ENCODE measurements at regions not wholly inside any gene's neighbourhood (a gene's known extent, or its start where the extent isn't known, plus 50 kb on each side); places are given as distances from the start of the nearest gene placed in this dataset.
A peak's percentile ranks its signal among the peaks of the same experiment; 100 is the strongest.

DNA sequence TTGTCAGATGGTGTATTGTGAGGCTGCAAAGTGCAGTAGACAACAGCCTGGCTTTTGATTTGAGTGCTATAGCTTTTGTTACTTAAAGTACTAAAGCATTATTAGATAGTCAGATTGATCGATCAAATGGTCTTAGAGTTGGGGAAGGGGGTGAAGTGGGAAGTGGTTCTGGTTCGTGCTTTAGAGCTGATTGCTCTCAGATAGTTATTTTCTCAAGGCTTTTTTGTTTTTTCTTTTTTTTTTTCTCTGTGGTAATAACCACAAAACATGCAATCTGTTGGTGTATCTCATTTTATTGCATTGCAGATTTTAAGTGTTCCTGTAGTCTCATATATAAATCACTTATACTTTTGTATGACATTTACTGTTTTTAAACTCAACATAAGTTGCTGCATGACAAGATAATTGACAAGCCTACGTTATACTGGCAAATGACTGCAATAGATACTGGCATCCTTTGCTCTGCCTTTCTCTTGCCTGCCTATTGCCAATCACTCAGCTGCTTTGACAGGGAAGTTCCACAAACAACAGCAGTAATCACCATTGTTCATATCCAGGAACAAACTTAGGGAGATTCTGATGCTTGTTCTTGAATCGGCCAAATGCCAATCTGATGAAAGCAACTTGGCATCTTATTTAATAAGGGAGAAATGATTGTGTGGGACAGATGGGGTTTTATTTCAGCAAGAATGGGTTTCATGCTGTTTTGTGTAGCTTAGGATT lies 125.0 kb upstream of the B3GALT2 start:
- peak overlapping the region; percentile 65 to 67 (median 67) for H3K27ac Mint-ChIP-seq
- Histone ChIP-seq H3K4me1 (ENCODE audit: control insufficient read depth, insufficient read depth, low read length, poor library complexity, severe bottlenecking) (peaks cover 11% of the 10 kb centered on the region), H3K9me3 (ENCODE audit: control insufficient read depth in 2 of 2, low read length in 2 of 2) (no peaks in the 10 kb centered on the region), H3K36me3 (ENCODE audit: control insufficient read depth, insufficient read depth, low read length) (no peaks in the 10 kb centered on the region), H3K4me3 (ENCODE audit: low read depth, low read length) (peak overlapping the region; percentile 33), H3K27me3 (ENCODE audit: control insufficient read depth, insufficient read depth, low read length) (no peaks in the 10 kb centered on the region), H3K27ac (ENCODE audit: insufficient read depth, low read length, poor library complexity, severe bottlenecking) (no peak overlapping the region)
- peaks cover 0 to 3% (median 0%) of the 10 kb centered on the region in 7 donors for H3K9me3 Mint-ChIP-seq
- peaks cover 13 to 24% (median 15%) of the 10 kb centered on the region in 4 donors for H3K4me1 Mint-ChIP-seq
- peaks cover 1% of the 10 kb centered on the region for H3K27me3 Mint-ChIP-seq
- peak overlapping the region in 3 of 4 donors; percentile 41 to 75 (median 46) for H3K4me3 Mint-ChIP-seq
- no peak for ATAC-seq (ENCODE audit: low read depth in 2 of 2)
- H3K36me3 Mint-ChIP-seq: no peaks in the 10 kb centered on the region
- DNase-seq: peak in 1 of 3 donors; percentile 11

DNA sequence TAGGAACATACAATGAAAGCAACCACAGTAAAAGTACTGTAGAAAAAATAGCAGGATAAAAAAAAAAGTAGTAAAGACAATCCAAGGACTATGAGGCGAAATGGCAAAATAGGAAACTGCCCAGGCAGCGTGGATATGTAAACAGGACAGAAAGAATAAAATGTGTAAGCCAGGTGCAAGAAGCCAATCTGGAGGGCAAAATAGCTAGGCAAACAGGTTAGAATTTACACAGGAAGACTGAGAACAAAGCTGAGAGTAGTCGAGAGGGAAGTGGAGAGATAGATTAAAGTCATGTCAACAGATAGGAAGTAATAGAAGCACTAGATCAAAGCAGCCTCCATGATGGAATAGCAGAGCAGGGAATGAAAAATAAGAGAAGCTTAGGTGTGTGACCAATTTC lies 124.2 kb upstream of the B3GALT2 start:
- Histone ChIP-seq H3K4me1 (ENCODE audit: control insufficient read depth, insufficient read depth, low read length, poor library complexity, severe bottlenecking) (peaks cover 11% of the 10 kb centered on the region), H3K36me3 (ENCODE audit: control insufficient read depth, insufficient read depth, low read length) (no peaks in the 10 kb centered on the region), H3K9me3 (ENCODE audit: control insufficient read depth in 2 of 2, low read length in 2 of 2) (no peaks in the 10 kb centered on the region), H3K4me3 (ENCODE audit: low read depth, low read length) (peak overlapping the region; percentile 33), H3K27me3 (ENCODE audit: control insufficient read depth, insufficient read depth, low read length) (no peaks in the 10 kb centered on the region), H3K27ac (ENCODE audit: insufficient read depth, low read length, poor library complexity, severe bottlenecking) (no peak overlapping the region)
- peak overlapping the region in 2 of 4 donors; percentile 4 to 13 for H3K4me3 Mint-ChIP-seq
- no peak for DNase-seq
- H3K4me1 Mint-ChIP-seq: peaks cover 12 to 24% (median 15%) of the 10 kb centered on the region in 4 donors
- no peaks in the 10 kb centered on the region for H3K36me3 Mint-ChIP-seq
- no peaks in the 10 kb centered on the region for H3K27me3 Mint-ChIP-seq
- H3K27ac Mint-ChIP-seq: peak overlapping the region in 1 of 3 donors; percentile 27
- peaks cover 0 to 3% (median 0%) of the 10 kb centered on the region in 7 donors for H3K9me3 Mint-ChIP-seq
- ATAC-seq (ENCODE audit: low read depth in 2 of 2): no peak

DNA sequence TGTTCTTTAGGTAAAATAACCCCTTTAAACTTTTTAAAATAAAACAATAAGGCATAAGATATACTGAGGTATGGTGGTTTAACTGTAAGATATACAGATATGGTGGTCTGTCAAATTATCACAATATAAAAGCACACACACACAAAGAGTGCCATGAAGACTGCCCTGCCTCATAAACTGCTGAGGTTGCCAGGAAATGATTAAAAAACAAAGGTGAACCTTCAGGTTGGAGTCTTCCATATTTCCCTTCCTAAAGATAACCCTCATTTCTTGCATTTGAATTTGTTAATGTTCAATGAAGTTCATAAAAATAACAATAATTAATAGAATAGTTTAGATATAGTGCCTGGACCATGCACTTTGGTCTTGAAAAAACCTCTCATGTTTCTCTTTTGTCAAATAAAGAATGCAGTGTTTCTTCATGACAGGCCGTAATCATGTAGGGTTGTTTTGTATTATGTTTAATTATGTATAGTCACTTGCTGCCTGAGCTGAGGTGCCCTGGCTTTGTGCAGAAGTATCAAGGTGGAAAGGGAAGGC lies 123.6 kb upstream of the B3GALT2 start:
- Mint-ChIP-seq H3K4me1 (peaks cover 12 to 24% (median 15%) of the 10 kb centered on the region in 4 donors), H3K27ac (no peak overlapping the region), H3K9me3 (peaks cover 0 to 3% (median 0%) of the 10 kb centered on the region in 7 donors), H3K4me3 (peak overlapping the region in 1 of 4 donors; percentile 4), H3K27me3 (no peaks in the 10 kb centered on the region), H3K36me3 (no peaks in the 10 kb centered on the region)
- Histone ChIP-seq H3K36me3 (ENCODE audit: control insufficient read depth, insufficient read depth, low read length) (no peaks in the 10 kb centered on the region), H3K4me1 (ENCODE audit: control insufficient read depth, insufficient read depth, low read length, poor library complexity, severe bottlenecking) (peaks cover 11% of the 10 kb centered on the region), H3K4me3 (ENCODE audit: low read depth, low read length) (no peak overlapping the region), H3K27me3 (ENCODE audit: control insufficient read depth, insufficient read depth, low read length) (no peaks in the 10 kb centered on the region), H3K9me3 (ENCODE audit: control insufficient read depth in 2 of 2, low read length in 2 of 2) (no peaks in the 10 kb centered on the region), H3K27ac (ENCODE audit: insufficient read depth, low read length, poor library complexity, severe bottlenecking) (no peak overlapping the region)
- ATAC-seq (ENCODE audit: low read depth in 2 of 2) (no peak), DNase-seq (no peak)

DNA sequence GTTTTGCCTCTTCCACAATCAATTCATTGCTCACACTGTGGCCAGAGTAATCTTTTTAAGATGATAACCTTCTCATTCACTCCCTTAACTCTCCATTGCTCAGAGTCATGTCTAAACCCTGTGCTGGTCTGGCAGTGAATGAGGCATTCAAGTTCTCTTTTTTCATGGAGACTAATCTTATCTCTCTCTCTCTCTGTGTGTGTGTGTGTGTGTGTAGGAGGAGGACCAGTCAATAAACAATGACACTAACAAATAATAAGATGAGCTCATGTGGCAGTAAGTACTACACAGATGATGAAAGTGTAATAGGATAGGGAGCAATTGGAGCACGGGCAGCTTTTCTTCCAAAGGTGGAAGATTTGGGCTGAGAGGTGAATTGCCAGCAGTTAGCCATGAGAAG lies 122.0 kb upstream of the B3GALT2 start:
- no peaks in the 10 kb centered on the region for H3K36me3 Mint-ChIP-seq
- no peak for ATAC-seq (ENCODE audit: low read depth in 2 of 2)

DNA sequence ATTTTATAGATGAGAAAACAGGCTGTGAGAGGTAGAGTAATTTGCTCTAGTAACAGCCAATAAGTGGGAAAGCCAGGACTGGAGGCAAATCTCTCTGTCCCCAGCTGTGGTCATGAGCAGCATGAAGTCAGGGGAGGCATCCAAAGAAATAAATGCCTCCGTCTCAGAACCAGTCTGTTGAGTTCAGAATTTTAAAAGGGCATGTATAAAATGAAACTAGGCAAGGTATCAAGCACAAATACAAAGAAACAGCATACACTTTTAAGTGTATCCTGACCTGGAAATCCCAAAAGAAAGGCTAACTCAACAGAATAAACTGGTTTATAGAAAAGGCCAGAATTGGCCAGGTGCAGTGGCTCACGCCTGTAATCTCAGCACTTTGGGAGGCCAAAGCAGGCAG lies 120.0 kb upstream of the B3GALT2 start:
- no peak overlapping the region for H3K27ac ChIP-seq (ENCODE audit: insufficient read depth, low read length, poor library complexity, severe bottlenecking)
- Mint-ChIP-seq H3K4me1 (peaks cover 10 to 31% (median 13%) of the 10 kb centered on the region in 4 donors), H3K27ac (peak overlapping the region in 1 of 3 donors; percentile 44), H3K36me3 (no peaks in the 10 kb centered on the region), H3K27me3 (no peaks in the 10 kb centered on the region), H3K4me3 (no peak overlapping the region), H3K9me3 (peaks cover 0 to 2% (median 0%) of the 10 kb centered on the region in 7 donors)
- H3K27me3 ChIP-seq (ENCODE audit: control insufficient read depth, insufficient read depth, low read length): no peaks in the 10 kb centered on the region
- no peak overlapping the region for H3K4me3 ChIP-seq (ENCODE audit: low read depth, low read length)
- DNase-seq: no peak
- peaks cover 6% of the 10 kb centered on the region for H3K4me1 ChIP-seq (ENCODE audit: control insufficient read depth, insufficient read depth, low read length, poor library complexity, severe bottlenecking)
- ATAC-seq (ENCODE audit: low read depth in 2 of 2): no peak
- no peaks in the 10 kb centered on the region for H3K9me3 ChIP-seq (ENCODE audit: control insufficient read depth in 2 of 2, low read length in 2 of 2)
- H3K36me3 ChIP-seq (ENCODE audit: control insufficient read depth, insufficient read depth, low read length): no peaks in the 10 kb centered on the region

More for the DNA sequence above, 122.0 kb upstream of the B3GALT2 start:
- Mint-ChIP-seq H3K27me3 (no peaks in the 10 kb centered on the region), H3K4me3 (no peak overlapping the region), H3K9me3 (peaks cover 0 to 3% (median 0%) of the 10 kb centered on the region in 7 donors), H3K4me1 (peaks cover 12 to 24% (median 20%) of the 10 kb centered on the region in 4 donors), H3K27ac (no peak overlapping the region)
- Histone ChIP-seq H3K4me1 (ENCODE audit: control insufficient read depth, insufficient read depth, low read length, poor library complexity, severe bottlenecking) (peaks cover 11% of the 10 kb centered on the region), H3K27me3 (ENCODE audit: control insufficient read depth, insufficient read depth, low read length) (no peaks in the 10 kb centered on the region), H3K27ac (ENCODE audit: insufficient read depth, low read length, poor library complexity, severe bottlenecking) (no peak overlapping the region), H3K9me3 (ENCODE audit: control insufficient read depth in 2 of 2, low read length in 2 of 2) (no peaks in the 10 kb centered on the region), H3K36me3 (ENCODE audit: control insufficient read depth, insufficient read depth, low read length) (no peaks in the 10 kb centered on the region), H3K4me3 (ENCODE audit: low read depth, low read length) (no peak overlapping the region)
- no peak for DNase-seq

All from CD4-positive, CD25-positive, alpha-beta regulatory T cell (primary cell).